DOHH2 (cell line): ENCODE measurements at regions not wholly inside any gene's neighbourhood (a gene's known extent, or its start where the extent isn't known, plus 50 kb on each side); places are given as distances from the start of the nearest gene placed in this dataset.

ENCODE experiments used
- H3F3A ChIP-seq: fragments of 200-600 bp; sonication (generic), shearing (Covaris generic); 2 replicates; pipeline ENCODE4 v1.6.0; 2016; ENCODE audit warnings: antibody characterized with exemption, mild to moderate bottlenecking; ENCODE audit not compliant: control insufficient read depth, insufficient read depth
- H3K27ac ChIP-seq: fragments of 200-600 bp; sonication (generic); 2 replicates; pipeline ENCODE4 v1.5.1; 2014; ENCODE audit warnings: low read depth, mild to moderate bottlenecking, low read length, moderate library complexity
- H3K27me3 ChIP-seq: fragments of 200-600 bp; sonication (generic); 2 replicates; pipeline ENCODE4 v1.6.1; 2014; ENCODE audit warnings: mild to moderate bottlenecking, low read length, mixed read lengths; ENCODE audit not compliant: control insufficient read depth
- H3K36me3 ChIP-seq: fragments of 200-600 bp; sonication (generic); 2 replicates; pipeline ENCODE4 v1.6.1; 2014; ENCODE audit warnings: mild to moderate bottlenecking, low read length, moderate library complexity, mixed read lengths; ENCODE audit not compliant: control insufficient read depth
- H3K4me1 ChIP-seq: fragments of 200-600 bp; sonication (generic); 2 replicates; pipeline ENCODE4 v1.6.1; 2014; ENCODE audit warnings: mild to moderate bottlenecking, low read length, mixed read lengths; ENCODE audit not compliant: control insufficient read depth
- H3K4me2 ChIP-seq: fragments of 200-600 bp; sonication (generic); 2 replicates; pipeline ENCODE4 v1.6.0; 2014; ENCODE audit warnings: mild to moderate bottlenecking, low read length, moderate library complexity
- H3K4me3 ChIP-seq: fragments of 200-600 bp; sonication (generic); 2 replicates; pipeline ENCODE4 v1.5.1; 2014; ENCODE audit warnings: mild to moderate bottlenecking, low read length, mixed read lengths
- H3K79me2 ChIP-seq: fragments of 200-600 bp; sonication (generic); 2 replicates; pipeline ENCODE4 v1.6.1; 2014; ENCODE audit warnings: mild to moderate bottlenecking, low read length, mixed read lengths; ENCODE audit not compliant: control insufficient read depth
- H3K9me2 ChIP-seq: fragments of 200-600 bp; sonication (generic); replicated peaks from 2 replicates; pipeline ENCODE4 v1.6.1; 2014; ENCODE audit warnings: mild to moderate bottlenecking, low read length, mixed read lengths; ENCODE audit not compliant: control insufficient read depth
- H3K9me3 ChIP-seq: fragments of 200-600 bp; sonication (generic); 2 replicates; pipeline ENCODE4 v1.6.1; 2014; ENCODE audit warnings: antibody characterized with exemption, low read length, mixed read lengths; ENCODE audit not compliant: control insufficient read depth, insufficient read depth
- H4K20me1 ChIP-seq: fragments of 200-600 bp; sonication (generic); 2 replicates; pipeline ENCODE4 v1.6.0; 2014; ENCODE audit warnings: low read depth, mild to moderate bottlenecking, antibody characterized with exemption, low read length, moderate library complexity; ENCODE audit not compliant: control insufficient read depth, insufficient read depth
- CTCF ChIP-seq: fragments of 200-600 bp; sonication (generic); IDR thresholded peaks from one replicate; pipeline ENCODE4 v1.5.1; 2014; ENCODE audit warnings: antibody characterized with exemption, mild to moderate bottlenecking, low read depth, low read length; ENCODE audit not compliant: poor library complexity, severe bottlenecking
- EZH2phosphoT487 ChIP-seq: fragments of 200-600 bp; sonication (generic); IDR thresholded peaks from 2 replicates; pipeline ENCODE4 v1.6.1; 2017; ENCODE audit warnings: borderline replicate concordance, mild to moderate bottlenecking, antibody characterized with exemption, low read length, moderate library complexity, mixed read lengths

- no peaks in the 10 kb centered on the region for H3K36me3 ChIP-seq
- TF ChIP-seq EZH2phosphoT487 (no peak), CTCF (no peak)
- no peak overlapping the region for H3K4me2 ChIP-seq
- no peak overlapping the region for H3K4me3 ChIP-seq
- no peaks in the 10 kb centered on the region for H4K20me1 ChIP-seq
- no peaks in the 10 kb centered on the region for H3K27me3 ChIP-seq
- no peaks in the 10 kb centered on the region for H3K4me1 ChIP-seq
- no peaks in the 10 kb centered on the region for H3K79me2 ChIP-seq
- H3K9me3 ChIP-seq, result no peaks in the 10 kb centered on the region
- H3K9me2 ChIP-seq, result no peaks in the 10 kb centered on the region
- no peak overlapping the region for H3K27ac ChIP-seq
- H3F3A ChIP-seq, result no peaks in the 10 kb centered on the region
Observed at GRCh38 chrX:36640232-36640631, 367.9 kb upstream of the FAM47C start.

GRCh38 chrX:36642052-36642451, 366.1 kb upstream of the FAM47C start:
- Histone ChIP-seq H3K27ac (no peak overlapping the region), H3F3A (no peaks in the 10 kb centered on the region)
- no peak for TF ChIP-seq CTCF
- no peak for TF ChIP-seq EZH2phosphoT487

GRCh38 chrX:36650622-36651021, 357.5 kb upstream of the FAM47C start:
- Histone ChIP-seq H3K4me3 (no peak overlapping the region), H3K4me2 (no peak overlapping the region), H4K20me1 (no peaks in the 10 kb centered on the region), H3K4me1 (no peaks in the 10 kb centered on the region), H3F3A (no peaks in the 10 kb centered on the region), H3K9me2 (no peaks in the 10 kb centered on the region), H3K36me3 (no peaks in the 10 kb centered on the region), H3K9me3 (no peaks in the 10 kb centered on the region), H3K27ac (no peak overlapping the region), H3K27me3 (no peaks in the 10 kb centered on the region), H3K79me2 (no peaks in the 10 kb centered on the region)
- TF ChIP-seq CTCF (no peak), EZH2phosphoT487 (no peak)

More at GRCh38 chrX:36642052-36642451, 366.1 kb upstream of the FAM47C start:
- H3K27me3 ChIP-seq, result no peaks in the 10 kb centered on the region
- no peaks in the 10 kb centered on the region for H3K9me3 ChIP-seq
- H3K9me2 ChIP-seq, result no peaks in the 10 kb centered on the region
- H3K4me3 ChIP-seq, result no peak overlapping the region
- H3K4me2 ChIP-seq, result no peak overlapping the region
- H3K36me3 ChIP-seq, result no peaks in the 10 kb centered on the region
- H3K79me2 ChIP-seq, result no peaks in the 10 kb centered on the region
- no peaks in the 10 kb centered on the region for H3K4me1 ChIP-seq
- no peaks in the 10 kb centered on the region for H4K20me1 ChIP-seq

- no peaks in the 10 kb centered on the region for H3K27me3 ChIP-seq
- no peaks in the 10 kb centered on the region for H3K9me3 ChIP-seq
- no peaks in the 10 kb centered on the region for H3K9me2 ChIP-seq
- TF ChIP-seq CTCF (no peak), EZH2phosphoT487 (no peak)
- H3F3A ChIP-seq, result no peaks in the 10 kb centered on the region
- H3K79me2 ChIP-seq, result no peaks in the 10 kb centered on the region
- no peaks in the 10 kb centered on the region for H3K4me1 ChIP-seq
- H4K20me1 ChIP-seq, result no peaks in the 10 kb centered on the region
- no peak overlapping the region for H3K27ac ChIP-seq
- no peak overlapping the region for H3K4me2 ChIP-seq
- H3K36me3 ChIP-seq, result no peaks in the 10 kb centered on the region
- no peak overlapping the region for H3K4me3 ChIP-seq
Observed at GRCh38 chrX:36683507-36683906, 324.7 kb upstream of the FAM47C start.
